Left ventricle myocardium inferior (tissue), 1 donor: ENCODE measurements at regions not wholly inside any gene's neighbourhood (a gene's known extent, or its start where the extent isn't known, plus 50 kb on each side); places are given as distances from the start of the nearest gene placed in this dataset.

ENCODE experiments used
- DNase-seq: peaks from one replicate; pipeline ENCODE4 v3.0.0-alpha.2; 2020
- H3K27ac ChIP-seq: fragments of 200-600 bp; replicated peaks from 2 replicates; pipeline ENCODE4 v1.8.0; 2021
- H3K27me3 ChIP-seq: fragments of 200-600 bp; 2 replicates; pipeline ENCODE4 v1.8.0; 2021; ENCODE audit warnings: low read depth
- H3K36me3 ChIP-seq: fragments of 200-600 bp; 2 replicates; pipeline ENCODE4 v1.8.0; 2021
- H3K4me1 ChIP-seq: fragments of 200-600 bp; 2 replicates; pipeline ENCODE4 v1.8.0; 2021
- H3K4me3 ChIP-seq: fragments of 200-600 bp; 2 replicates; pipeline ENCODE4 v1.8.0; 2021; ENCODE audit warnings: mild to moderate bottlenecking, moderate library complexity
- H3K9me3 ChIP-seq: fragments of 200-600 bp; replicated peaks from 2 replicates; pipeline ENCODE4 v1.8.0; 2021
- intact Hi-C: fragments of 100-400 bp; cut with micrococcal nuclease; formaldehyde crosslinking; loops from one replicate; pipeline ENCODE4 v1.11.0; 2022
- TF ChIP-seq, protein P1 (sequence below): fragments of 200-600 bp; IDR thresholded peaks from 2 replicates; pipeline ENCODE4 v1.8.0; 2021; ENCODE audit warnings: antibody characterized with exemption, mild to moderate bottlenecking, borderline replicate concordance
- donor health status: DM: no; HTN: yes; CAD: no; lungs with severe emphysema.

DNA sequence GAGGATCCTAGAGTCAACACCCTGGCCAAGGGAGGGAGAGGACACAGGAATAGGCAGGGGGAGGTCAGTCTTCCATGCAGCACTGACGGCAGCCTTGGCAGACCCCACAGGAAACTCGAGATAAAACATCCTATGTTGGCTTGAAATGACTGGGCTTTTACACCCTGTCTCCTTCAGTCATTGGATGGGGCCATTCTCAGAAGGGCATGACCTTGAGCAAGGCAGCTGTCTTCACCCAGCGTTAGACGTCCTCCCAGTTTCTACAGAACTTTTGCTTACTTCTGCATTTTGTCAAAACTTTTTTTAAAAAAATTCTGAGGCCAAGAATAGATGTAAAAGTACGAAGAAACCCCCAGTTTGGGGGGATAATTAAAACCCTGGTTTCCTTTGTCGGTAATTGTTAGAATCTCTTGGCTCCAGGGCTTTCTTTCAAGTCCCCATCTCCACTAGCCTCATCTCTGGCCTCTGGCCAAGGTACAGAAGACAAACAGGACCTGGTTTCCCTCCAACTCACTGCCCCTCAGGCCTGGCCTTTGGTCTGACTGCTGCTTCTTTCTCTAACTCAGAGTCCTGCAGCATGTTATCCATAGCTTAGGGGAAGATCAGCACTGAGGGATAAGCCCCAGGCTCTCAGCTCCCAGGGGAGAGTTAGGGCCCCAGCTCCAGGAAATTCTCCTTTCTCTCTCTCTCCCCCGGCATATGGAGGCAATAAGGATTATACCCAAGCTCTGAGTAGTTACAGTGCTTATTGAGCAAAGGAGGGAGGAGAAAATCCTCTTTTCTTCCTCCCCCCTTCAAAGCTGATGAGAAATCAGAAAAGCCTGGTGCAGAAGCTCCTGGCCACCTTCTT lies 51.6 kb upstream of the KCND3 start:
- H3K27ac ChIP-seq: no peak overlapping the region
- H3K36me3 ChIP-seq: no peaks in the 10 kb centered on the region
- no peaks in the 10 kb centered on the region for H3K9me3 ChIP-seq
- H3K4me3 ChIP-seq: no peak overlapping the region
- no peaks in the 10 kb centered on the region for H3K27me3 ChIP-seq
- DNase-seq: no peak
- intact Hi-C loops: no loop called here
- TF ChIP-seq, protein P1, sequence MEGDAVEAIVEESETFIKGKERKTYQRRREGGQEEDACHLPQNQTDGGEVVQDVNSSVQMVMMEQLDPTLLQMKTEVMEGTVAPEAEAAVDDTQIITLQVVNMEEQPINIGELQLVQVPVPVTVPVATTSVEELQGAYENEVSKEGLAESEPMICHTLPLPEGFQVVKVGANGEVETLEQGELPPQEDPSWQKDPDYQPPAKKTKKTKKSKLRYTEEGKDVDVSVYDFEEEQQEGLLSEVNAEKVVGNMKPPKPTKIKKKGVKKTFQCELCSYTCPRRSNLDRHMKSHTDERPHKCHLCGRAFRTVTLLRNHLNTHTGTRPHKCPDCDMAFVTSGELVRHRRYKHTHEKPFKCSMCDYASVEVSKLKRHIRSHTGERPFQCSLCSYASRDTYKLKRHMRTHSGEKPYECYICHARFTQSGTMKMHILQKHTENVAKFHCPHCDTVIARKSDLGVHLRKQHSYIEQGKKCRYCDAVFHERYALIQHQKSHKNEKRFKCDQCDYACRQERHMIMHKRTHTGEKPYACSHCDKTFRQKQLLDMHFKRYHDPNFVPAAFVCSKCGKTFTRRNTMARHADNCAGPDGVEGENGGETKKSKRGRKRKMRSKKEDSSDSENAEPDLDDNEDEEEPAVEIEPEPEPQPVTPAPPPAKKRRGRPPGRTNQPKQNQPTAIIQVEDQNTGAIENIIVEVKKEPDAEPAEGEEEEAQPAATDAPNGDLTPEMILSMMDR: no peak
- peaks cover 3% of the 10 kb centered on the region for H3K4me1 ChIP-seq

DNA sequence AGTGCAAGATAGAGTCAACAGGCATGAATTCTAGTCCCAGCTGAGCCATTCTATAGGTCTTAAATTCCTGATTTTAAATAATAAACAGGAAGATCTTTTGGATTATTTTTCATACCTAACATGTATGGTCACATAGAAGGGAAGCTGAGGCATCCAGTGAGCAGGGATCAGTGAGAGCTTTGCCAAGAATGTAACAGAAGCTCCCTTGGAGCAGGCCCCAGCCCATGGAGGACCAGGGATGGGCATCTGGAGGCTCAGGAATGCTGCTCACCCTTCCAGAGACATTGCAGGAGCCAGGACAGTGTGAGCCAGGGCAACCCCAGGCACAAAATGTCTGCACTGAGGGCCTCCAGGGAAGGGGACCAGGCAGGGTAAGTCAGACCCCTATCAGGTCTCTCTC lies 54.4 kb upstream of the KCND3 start:
- H3K9me3 ChIP-seq: no peaks in the 10 kb centered on the region
- no peaks in the 10 kb centered on the region for H3K36me3 ChIP-seq
- TF ChIP-seq, protein P1: no peak
- no peak overlapping the region for H3K27ac ChIP-seq
- H3K4me1 ChIP-seq: peaks cover 3% of the 10 kb centered on the region
- DNase-seq: no peak
- peaks cover 6% of the 10 kb centered on the region for H3K27me3 ChIP-seq
- intact Hi-C loops: no loop called here
- no peak overlapping the region for H3K4me3 ChIP-seq

DNA sequence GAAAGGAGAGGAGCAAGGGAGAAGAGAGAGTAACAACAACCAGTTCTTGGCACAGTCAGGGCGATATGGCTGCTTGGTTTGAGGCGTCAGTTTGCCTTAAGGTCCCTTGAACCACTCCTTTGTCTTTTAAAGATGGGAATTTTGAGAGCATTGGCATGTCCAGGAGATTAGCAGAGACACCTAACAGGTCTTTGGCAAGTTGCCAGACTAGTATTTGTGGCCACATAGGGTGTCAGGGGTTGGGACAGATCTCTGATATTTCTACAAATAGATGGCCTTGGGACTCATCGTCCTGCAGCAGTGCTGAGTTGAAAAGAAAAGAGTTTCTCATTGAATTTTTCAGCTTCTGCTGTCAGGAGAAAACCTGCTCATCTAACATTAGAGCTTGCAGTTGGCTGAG lies 55.3 kb upstream of the KCND3 start:
- no peaks in the 10 kb centered on the region for H3K36me3 ChIP-seq
- intact Hi-C loops: no loop called here
- H3K9me3 ChIP-seq: no peaks in the 10 kb centered on the region
- peaks cover 3% of the 10 kb centered on the region for H3K4me1 ChIP-seq
- peaks cover 6% of the 10 kb centered on the region for H3K27me3 ChIP-seq
- no peak for DNase-seq
- TF ChIP-seq, protein P1: no peak
- no peak overlapping the region for H3K4me3 ChIP-seq
- no peak overlapping the region for H3K27ac ChIP-seq

DNA sequence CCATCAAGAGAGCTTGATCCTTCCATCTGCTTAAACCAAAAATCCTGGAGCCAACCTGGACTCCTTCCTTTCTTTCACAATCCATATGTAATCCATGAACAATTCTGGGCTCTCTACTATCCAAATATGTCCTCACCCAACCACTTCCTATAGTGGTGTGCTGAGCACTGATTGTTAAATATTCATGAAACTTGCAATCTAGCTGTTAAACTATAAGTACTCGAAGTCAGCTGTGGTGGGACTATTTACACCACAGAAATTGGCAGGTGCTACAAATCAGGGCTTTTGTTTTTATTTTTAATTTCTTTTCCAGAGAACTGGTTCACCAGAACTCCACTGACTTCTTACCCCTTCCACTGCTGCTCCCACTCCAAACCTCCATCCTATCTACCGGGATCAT lies 57.2 kb upstream of the KCND3 start:
- H3K4me1 ChIP-seq: peaks cover 3% of the 10 kb centered on the region
- TF ChIP-seq, protein P1: no peak
- peaks cover 6% of the 10 kb centered on the region for H3K27me3 ChIP-seq
- no peaks in the 10 kb centered on the region for H3K9me3 ChIP-seq
- no peak overlapping the region for H3K4me3 ChIP-seq
- H3K27ac ChIP-seq: no peak overlapping the region
- H3K36me3 ChIP-seq: no peaks in the 10 kb centered on the region
- intact Hi-C loops: no loop called here
- DNase-seq: no peak

DNA sequence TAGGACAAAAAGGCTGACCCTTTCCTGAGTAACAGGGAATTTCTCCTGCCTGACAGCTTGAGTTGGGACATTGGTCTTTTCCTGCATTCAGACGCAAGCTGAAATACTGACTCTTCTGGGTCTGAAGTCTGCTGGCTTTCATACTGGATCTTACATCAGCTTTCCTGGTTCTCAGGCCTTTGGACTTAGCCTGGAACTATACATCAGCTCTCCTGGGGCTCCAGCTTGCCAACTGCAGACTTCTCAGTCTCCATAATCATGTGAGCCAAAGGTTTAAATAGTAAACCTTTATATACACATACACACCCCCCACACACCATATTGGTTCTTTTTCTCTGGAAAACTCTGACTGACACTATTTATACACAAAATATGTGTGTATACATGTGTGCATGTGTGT lies 59.0 kb upstream of the KCND3 start:
- no peak overlapping the region for H3K27ac ChIP-seq
- intact Hi-C loops: no loop called here
- H3K36me3 ChIP-seq: no peaks in the 10 kb centered on the region
- no peaks in the 10 kb centered on the region for H3K9me3 ChIP-seq
- H3K27me3 ChIP-seq: peaks cover 6% of the 10 kb centered on the region
- peaks cover 3% of the 10 kb centered on the region for H3K4me1 ChIP-seq
- DNase-seq: no peak
- H3K4me3 ChIP-seq: no peak overlapping the region
- TF ChIP-seq, protein P1: no peak
